Fibroblast of mammary gland (primary cell): ENCODE measurements at regions not wholly inside any gene's neighbourhood (a gene's known extent, or its start where the extent isn't known, plus 50 kb on each side); places are given as distances from the start of the nearest gene placed in this dataset.

ENCODE experiments used
- DNase-seq: peaks from one replicate; pipeline ENCODE4 v3.0.0-alpha.2; 2010; ENCODE audit warnings: low read depth
- H3K4me3 ChIP-seq: 2 replicates; pipeline ENCODE4 v1.5.1; 2011; ENCODE audit warnings: low read depth, mild to moderate bottlenecking, low read length, moderate library complexity; ENCODE audit not compliant: control insufficient read depth
- TF ChIP-seq, protein P1 (sequence below): conservative IDR thresholded peaks from 2 replicates; pipeline ENCODE4 v1.5.1; 2011; ENCODE audit warnings: low read depth, low read length, inconsistent platforms; ENCODE audit not compliant: control insufficient read depth, insufficient read depth

DNA sequence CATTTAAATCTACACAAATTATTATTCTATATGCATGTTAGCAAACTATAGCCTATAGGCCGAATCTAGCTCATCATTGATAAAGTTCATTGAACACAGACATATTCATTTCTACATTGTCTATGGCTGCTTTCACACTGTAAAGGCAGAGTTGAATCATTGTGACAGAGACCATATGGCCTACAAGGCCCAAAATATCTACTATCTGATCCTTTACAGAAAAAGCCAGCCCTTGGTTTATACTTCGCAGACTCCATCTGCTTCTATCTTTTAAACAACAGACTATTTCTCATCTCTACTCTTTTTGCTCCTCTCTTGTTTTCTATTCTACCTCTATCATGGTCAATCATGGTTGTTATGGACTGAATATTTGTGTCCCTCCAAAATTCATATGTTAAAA lies 190.7 kb downstream of the EXOC5 start:
- H3K4me3 ChIP-seq = no peak overlapping the region
- TF ChIP-seq, protein P1, sequence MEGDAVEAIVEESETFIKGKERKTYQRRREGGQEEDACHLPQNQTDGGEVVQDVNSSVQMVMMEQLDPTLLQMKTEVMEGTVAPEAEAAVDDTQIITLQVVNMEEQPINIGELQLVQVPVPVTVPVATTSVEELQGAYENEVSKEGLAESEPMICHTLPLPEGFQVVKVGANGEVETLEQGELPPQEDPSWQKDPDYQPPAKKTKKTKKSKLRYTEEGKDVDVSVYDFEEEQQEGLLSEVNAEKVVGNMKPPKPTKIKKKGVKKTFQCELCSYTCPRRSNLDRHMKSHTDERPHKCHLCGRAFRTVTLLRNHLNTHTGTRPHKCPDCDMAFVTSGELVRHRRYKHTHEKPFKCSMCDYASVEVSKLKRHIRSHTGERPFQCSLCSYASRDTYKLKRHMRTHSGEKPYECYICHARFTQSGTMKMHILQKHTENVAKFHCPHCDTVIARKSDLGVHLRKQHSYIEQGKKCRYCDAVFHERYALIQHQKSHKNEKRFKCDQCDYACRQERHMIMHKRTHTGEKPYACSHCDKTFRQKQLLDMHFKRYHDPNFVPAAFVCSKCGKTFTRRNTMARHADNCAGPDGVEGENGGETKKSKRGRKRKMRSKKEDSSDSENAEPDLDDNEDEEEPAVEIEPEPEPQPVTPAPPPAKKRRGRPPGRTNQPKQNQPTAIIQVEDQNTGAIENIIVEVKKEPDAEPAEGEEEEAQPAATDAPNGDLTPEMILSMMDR = no peak
- no peak for DNase-seq

DNA sequence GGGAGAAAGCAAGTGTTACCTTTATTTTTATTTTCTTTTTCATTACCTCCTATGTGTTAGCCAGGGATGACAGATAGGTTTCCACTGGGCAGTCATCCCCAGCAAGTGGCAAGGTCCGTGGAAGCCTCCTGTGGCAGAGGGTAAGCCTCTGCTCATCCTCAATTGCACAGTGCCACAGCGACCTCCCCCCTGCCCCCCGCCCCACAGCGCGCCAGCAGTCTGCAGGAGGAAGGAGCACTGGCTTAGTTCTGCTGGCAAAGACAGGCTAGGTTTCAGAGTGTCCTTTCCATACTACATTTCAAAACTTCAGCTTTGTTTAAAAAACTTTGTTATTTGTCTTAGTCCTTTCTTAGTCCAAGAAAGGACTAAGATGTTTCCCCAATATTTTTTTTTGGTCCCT lies 194.7 kb downstream of the EXOC5 start:
- TF ChIP-seq, protein P1 = no peak
- no peak for DNase-seq
- no peak overlapping the region for H3K4me3 ChIP-seq

DNA sequence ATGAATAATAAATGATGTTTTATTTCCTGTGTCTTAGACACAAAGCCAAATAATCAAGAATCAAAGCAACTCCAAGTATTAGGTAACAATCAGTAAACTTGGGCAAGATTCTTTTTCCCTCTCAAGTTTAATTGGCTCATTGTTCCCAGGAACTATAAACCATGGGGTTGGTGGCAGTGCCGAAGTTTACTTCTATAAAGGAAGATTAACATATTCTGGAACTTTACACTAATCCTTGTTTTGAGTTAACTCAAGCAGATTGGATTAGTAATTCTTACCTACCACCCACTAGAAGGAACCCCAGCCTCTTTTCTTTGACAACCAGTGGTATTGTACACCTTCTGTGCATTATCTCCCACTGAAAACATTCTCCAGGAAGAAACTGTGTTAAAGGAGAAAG lies 197.1 kb downstream of the EXOC5 start:
- no peak for DNase-seq
- TF ChIP-seq, protein P1 = no peak

DNA sequence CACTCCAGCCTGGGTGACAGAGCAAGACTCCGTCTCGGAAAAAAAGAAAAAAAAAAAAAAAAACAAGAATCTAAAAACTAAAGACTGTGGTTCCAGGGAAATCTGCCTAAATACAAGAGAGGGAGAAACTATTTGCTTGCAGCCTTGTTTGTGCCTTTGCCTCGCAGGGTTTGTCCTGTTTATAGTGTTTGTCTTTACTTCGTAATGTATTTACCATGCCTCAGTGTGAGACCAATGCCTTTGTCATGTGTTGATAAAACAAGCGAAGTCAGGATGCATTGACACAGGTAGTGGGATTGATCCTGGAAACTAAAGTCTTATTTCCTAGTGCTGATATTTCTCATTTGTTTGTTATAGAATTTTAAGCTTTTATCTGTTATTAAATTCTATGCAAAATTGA lies 199.0 kb downstream of the EXOC5 start:
- TF ChIP-seq, protein P1 = no peak
- DNase-seq = no peak
- no peak overlapping the region for H3K4me3 ChIP-seq

More for the DNA sequence above, 197.1 kb downstream of the EXOC5 start:
- no peak overlapping the region for H3K4me3 ChIP-seq

DNA sequence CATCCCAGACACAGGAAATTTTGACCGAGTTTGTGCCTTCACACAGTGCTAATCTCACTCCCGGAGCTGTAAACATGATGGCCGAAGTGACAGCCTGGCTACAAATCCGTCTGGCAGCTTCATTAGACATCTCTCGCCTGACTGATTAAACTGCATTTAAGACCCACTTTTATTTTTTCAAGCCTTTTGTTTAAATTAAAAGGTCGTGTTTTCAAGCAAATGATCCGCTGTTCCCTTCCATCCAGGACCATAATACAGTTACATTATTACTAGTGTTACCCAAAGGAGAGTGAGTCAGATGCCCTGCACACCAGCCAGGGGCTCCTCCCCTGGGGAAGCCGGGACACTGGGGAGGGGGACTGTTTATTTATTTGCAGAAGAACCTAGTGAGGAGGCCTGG lies 200.2 kb downstream of the EXOC5 start:
- TF ChIP-seq, protein P1 = no peak
- DNase-seq = no peak
- H3K4me3 ChIP-seq = no peak overlapping the region

DNA sequence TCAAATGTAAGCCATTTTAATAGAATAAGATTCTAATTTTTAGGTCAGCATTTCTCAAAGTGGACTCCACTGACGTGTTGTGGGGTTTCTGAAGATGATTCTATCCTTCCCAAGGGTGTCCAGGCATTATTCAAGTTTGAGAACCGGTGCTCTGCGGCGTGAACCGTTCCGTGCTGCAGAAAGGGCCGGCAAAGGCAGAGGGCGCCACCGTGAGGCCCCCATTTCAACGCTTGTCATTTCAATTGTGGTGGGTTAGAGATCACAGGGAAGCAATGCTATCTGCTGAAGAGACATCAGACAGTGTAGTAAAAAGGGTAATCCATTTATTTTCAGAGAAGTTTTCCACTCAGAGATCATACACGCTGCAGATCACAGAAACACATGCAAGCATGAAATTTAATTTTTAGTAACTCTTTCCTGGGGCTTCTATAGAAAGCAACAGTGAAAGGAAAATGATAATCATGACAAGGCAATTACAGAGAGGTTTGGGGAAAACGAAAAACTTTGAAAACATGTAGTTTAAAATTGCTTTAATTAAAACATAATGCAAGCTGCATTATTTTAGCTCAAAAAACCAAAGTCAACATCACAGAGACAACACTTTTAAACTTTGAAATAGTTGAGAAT lies 201.7 kb downstream of the EXOC5 start:
- TF ChIP-seq, protein P1 = peak; percentile 61
- peak; percentile 16 for DNase-seq

DNA sequence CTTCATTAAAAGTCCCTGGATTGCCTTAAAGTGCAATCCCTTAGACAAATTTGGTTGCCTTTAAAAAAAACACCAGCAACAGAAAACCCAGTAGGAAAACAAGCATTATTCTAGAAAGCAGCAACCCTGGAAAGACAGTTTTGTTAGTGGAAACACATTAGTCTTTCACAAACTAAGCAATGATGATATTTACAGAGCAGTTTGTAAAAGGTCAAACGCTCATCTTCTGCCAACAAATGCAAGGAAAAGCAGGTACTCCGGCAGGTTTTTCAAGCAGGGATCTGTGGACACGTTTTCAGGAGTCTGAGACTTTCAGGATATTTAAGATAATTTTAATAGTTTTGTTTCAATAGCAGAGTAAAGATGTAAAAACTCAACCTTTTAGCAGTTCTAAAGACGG lies 202.2 kb downstream of the EXOC5 start:
- TF ChIP-seq, protein P1 = no peak
- no peak for DNase-seq
- H3K4me3 ChIP-seq = no peak overlapping the region

More for the DNA sequence above, 201.7 kb downstream of the EXOC5 start:
- H3K4me3 ChIP-seq = no peak overlapping the region
